Right lobe of liver (tissue), 4 donors: ENCODE measurements at regions not wholly inside any gene's neighbourhood (a gene's known extent, or its start where the extent isn't known, plus 50 kb on each side); places are given as distances from the start of the nearest gene placed in this dataset.

Experiments used
- POLR2A ChIP-seq: fragments of 450-650 bp; IDR thresholded peaks from one replicate; pipeline ENCODE4 v1.6.1; 2017; ENCODE audit warnings: antibody characterized with exemption, mild to moderate bottlenecking
- TF ChIP-seq, protein P1 (sequence below), 4 donors: fragments of 200-600 bp in 3 of 4; fragments of 450-650 bp in 1 of 4; IDR thresholded peaks; one replicate each; pipeline versions ENCODE4 v1.5.1 to v1.8.0; 2016 to 2022; ENCODE audit warnings: antibody characterized with exemption in 4 of 4, mild to moderate bottlenecking in 2 of 4
- donor health status: DM: no; HTN: no; CAD: no.
- donor health status: DM: no; HTN: no; CAD: no.
- donor health status: DM: no; HTN: yes; CAD: no.

DNA sequence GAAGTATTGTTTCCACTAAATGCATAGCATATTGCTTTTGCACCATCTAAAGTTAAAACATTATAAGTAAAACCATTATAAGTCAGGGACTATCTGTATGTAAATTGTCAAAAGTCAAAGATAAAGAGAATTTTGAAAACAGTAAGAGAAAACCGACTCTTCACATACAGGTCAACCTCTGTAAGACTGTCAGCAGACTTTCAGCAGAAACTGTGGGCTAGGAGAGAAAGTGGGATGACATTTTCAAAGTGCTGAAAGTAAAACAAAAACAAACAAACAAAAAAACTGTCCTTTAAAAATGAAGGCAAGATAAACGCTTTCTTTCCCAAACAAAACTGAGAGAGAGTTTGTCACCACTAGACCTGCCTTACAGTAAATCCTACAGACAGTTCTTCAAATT is 122.9 kb upstream of the ID2 start:
- TF ChIP-seq, protein P1, sequence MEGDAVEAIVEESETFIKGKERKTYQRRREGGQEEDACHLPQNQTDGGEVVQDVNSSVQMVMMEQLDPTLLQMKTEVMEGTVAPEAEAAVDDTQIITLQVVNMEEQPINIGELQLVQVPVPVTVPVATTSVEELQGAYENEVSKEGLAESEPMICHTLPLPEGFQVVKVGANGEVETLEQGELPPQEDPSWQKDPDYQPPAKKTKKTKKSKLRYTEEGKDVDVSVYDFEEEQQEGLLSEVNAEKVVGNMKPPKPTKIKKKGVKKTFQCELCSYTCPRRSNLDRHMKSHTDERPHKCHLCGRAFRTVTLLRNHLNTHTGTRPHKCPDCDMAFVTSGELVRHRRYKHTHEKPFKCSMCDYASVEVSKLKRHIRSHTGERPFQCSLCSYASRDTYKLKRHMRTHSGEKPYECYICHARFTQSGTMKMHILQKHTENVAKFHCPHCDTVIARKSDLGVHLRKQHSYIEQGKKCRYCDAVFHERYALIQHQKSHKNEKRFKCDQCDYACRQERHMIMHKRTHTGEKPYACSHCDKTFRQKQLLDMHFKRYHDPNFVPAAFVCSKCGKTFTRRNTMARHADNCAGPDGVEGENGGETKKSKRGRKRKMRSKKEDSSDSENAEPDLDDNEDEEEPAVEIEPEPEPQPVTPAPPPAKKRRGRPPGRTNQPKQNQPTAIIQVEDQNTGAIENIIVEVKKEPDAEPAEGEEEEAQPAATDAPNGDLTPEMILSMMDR (IDR thresholded peaks at IDR 0.05), result no peak
- no peak for TF ChIP-seq POLR2A
